DOHH2 (cell line): ENCODE measurements at regions not wholly inside any gene's neighbourhood (a gene's known extent, or its start where the extent isn't known, plus 50 kb on each side); places are given as distances from the start of the nearest gene placed in this dataset.

Experiments used
- H3F3A ChIP-seq: fragments of 200-600 bp; sonication (generic), shearing (Covaris generic); 2 replicates; pipeline ENCODE4 v1.6.0; 2016; ENCODE audit warnings: antibody characterized with exemption, mild to moderate bottlenecking; ENCODE audit not compliant: control insufficient read depth, insufficient read depth
- H3K27ac ChIP-seq: fragments of 200-600 bp; sonication (generic); 2 replicates; pipeline ENCODE4 v1.5.1; 2014; ENCODE audit warnings: low read depth, mild to moderate bottlenecking, low read length, moderate library complexity
- H3K27me3 ChIP-seq: fragments of 200-600 bp; sonication (generic); 2 replicates; pipeline ENCODE4 v1.6.1; 2014; ENCODE audit warnings: mild to moderate bottlenecking, low read length, mixed read lengths; ENCODE audit not compliant: control insufficient read depth
- H3K36me3 ChIP-seq: fragments of 200-600 bp; sonication (generic); 2 replicates; pipeline ENCODE4 v1.6.1; 2014; ENCODE audit warnings: mild to moderate bottlenecking, low read length, moderate library complexity, mixed read lengths; ENCODE audit not compliant: control insufficient read depth
- H3K4me1 ChIP-seq: fragments of 200-600 bp; sonication (generic); 2 replicates; pipeline ENCODE4 v1.6.1; 2014; ENCODE audit warnings: mild to moderate bottlenecking, low read length, mixed read lengths; ENCODE audit not compliant: control insufficient read depth
- H3K4me2 ChIP-seq: fragments of 200-600 bp; sonication (generic); 2 replicates; pipeline ENCODE4 v1.6.0; 2014; ENCODE audit warnings: mild to moderate bottlenecking, low read length, moderate library complexity
- H3K4me3 ChIP-seq: fragments of 200-600 bp; sonication (generic); 2 replicates; pipeline ENCODE4 v1.5.1; 2014; ENCODE audit warnings: mild to moderate bottlenecking, low read length, mixed read lengths
- H3K79me2 ChIP-seq: fragments of 200-600 bp; sonication (generic); 2 replicates; pipeline ENCODE4 v1.6.1; 2014; ENCODE audit warnings: mild to moderate bottlenecking, low read length, mixed read lengths; ENCODE audit not compliant: control insufficient read depth
- H3K9me2 ChIP-seq: fragments of 200-600 bp; sonication (generic); replicated peaks from 2 replicates; pipeline ENCODE4 v1.6.1; 2014; ENCODE audit warnings: mild to moderate bottlenecking, low read length, mixed read lengths; ENCODE audit not compliant: control insufficient read depth
- H3K9me3 ChIP-seq: fragments of 200-600 bp; sonication (generic); 2 replicates; pipeline ENCODE4 v1.6.1; 2014; ENCODE audit warnings: antibody characterized with exemption, low read length, mixed read lengths; ENCODE audit not compliant: control insufficient read depth, insufficient read depth
- H4K20me1 ChIP-seq: fragments of 200-600 bp; sonication (generic); 2 replicates; pipeline ENCODE4 v1.6.0; 2014; ENCODE audit warnings: low read depth, mild to moderate bottlenecking, antibody characterized with exemption, low read length, moderate library complexity; ENCODE audit not compliant: control insufficient read depth, insufficient read depth
- EZH2phosphoT487 ChIP-seq: fragments of 200-600 bp; sonication (generic); IDR thresholded peaks from 2 replicates; pipeline ENCODE4 v1.6.1; 2017; ENCODE audit warnings: borderline replicate concordance, mild to moderate bottlenecking, antibody characterized with exemption, low read length, moderate library complexity, mixed read lengths
- TF ChIP-seq, protein P1 (sequence below): fragments of 200-600 bp; sonication (generic); IDR thresholded peaks from one replicate; pipeline ENCODE4 v1.5.1; 2014; ENCODE audit warnings: antibody characterized with exemption, mild to moderate bottlenecking, low read depth, low read length; ENCODE audit not compliant: poor library complexity, severe bottlenecking

DNA sequence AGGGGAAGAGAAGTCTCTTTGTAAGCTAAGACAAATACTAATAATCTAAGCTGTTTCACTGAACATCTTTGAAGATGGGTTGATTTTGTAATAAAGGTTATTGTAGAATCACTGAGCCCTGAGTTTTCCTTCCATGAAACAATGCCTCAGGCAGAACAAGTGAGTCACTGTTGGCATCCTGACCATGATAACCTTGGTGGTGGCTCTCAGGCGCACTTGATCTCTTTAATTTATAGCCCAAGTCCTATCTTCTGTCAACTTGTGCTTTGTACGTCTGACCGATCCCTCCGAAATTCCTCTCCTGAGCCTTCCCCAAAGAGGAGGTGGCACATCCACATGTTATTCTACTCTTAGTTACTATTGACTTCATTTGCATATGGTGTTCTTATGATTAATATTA lies 812.9 kb downstream of the REEP3 start:
- Histone ChIP-seq H3K36me3 (no peaks in the 10 kb centered on the region), H3K79me2 (no peaks in the 10 kb centered on the region), H3K9me3 (no peaks in the 10 kb centered on the region), H4K20me1 (no peaks in the 10 kb centered on the region), H3K4me1 (no peaks in the 10 kb centered on the region), H3F3A (no peaks in the 10 kb centered on the region), H3K9me2 (no peaks in the 10 kb centered on the region), H3K27ac (no peak overlapping the region), H3K4me2 (no peak overlapping the region), H3K27me3 (no peaks in the 10 kb centered on the region), H3K4me3 (no peak overlapping the region)
- TF ChIP-seq, protein P1, sequence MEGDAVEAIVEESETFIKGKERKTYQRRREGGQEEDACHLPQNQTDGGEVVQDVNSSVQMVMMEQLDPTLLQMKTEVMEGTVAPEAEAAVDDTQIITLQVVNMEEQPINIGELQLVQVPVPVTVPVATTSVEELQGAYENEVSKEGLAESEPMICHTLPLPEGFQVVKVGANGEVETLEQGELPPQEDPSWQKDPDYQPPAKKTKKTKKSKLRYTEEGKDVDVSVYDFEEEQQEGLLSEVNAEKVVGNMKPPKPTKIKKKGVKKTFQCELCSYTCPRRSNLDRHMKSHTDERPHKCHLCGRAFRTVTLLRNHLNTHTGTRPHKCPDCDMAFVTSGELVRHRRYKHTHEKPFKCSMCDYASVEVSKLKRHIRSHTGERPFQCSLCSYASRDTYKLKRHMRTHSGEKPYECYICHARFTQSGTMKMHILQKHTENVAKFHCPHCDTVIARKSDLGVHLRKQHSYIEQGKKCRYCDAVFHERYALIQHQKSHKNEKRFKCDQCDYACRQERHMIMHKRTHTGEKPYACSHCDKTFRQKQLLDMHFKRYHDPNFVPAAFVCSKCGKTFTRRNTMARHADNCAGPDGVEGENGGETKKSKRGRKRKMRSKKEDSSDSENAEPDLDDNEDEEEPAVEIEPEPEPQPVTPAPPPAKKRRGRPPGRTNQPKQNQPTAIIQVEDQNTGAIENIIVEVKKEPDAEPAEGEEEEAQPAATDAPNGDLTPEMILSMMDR: no peak
- no peak for TF ChIP-seq EZH2phosphoT487

DNA sequence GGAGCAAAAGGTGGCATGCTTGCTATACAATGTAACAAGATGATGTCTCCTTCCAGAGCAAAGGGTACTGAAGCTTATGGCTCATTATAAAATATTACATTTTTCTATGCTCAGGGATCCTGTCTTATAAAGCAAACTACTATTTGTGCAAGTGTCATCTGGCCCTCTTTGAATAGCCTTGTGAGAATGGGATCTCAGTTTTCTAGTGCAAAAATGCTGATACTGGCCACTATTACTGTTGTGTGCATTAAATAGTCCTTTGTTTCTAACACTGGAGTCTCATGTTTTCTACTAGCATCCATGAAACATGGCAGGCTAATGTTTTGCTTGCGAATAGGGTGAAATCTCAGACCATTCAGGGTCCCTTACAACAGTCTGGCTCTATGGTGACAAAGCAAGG lies 823.0 kb downstream of the REEP3 start:
- H4K20me1 ChIP-seq: no peaks in the 10 kb centered on the region
- no peak overlapping the region for H3K4me2 ChIP-seq
- H3K79me2 ChIP-seq: no peaks in the 10 kb centered on the region
- no peaks in the 10 kb centered on the region for H3K36me3 ChIP-seq
- TF ChIP-seq, protein P1: no peak
- TF ChIP-seq EZH2phosphoT487: no peak
- H3K4me1 ChIP-seq: no peaks in the 10 kb centered on the region
- no peaks in the 10 kb centered on the region for H3F3A ChIP-seq
- H3K9me2 ChIP-seq: no peaks in the 10 kb centered on the region
- H3K27me3 ChIP-seq: no peaks in the 10 kb centered on the region
- H3K9me3 ChIP-seq: no peaks in the 10 kb centered on the region
- no peak overlapping the region for H3K4me3 ChIP-seq
- H3K27ac ChIP-seq: no peak overlapping the region

DNA sequence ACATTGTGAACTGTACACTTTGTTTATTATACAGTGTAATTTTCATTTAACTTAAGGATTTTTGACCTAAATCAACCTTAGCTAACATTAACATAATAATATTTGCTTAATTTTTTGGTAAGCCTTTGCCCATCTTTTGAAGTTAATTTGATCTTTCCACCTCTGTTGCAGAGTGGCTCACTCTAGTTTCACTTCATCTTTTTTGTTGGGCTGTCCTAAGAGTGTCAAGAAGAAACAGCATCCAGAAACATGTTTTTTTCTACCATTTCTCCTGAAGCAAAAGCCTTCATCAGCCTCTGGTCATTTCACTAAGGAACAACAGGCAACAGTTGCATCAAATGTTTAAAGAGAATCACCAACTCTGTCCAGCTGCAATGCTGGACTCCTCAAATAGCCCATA lies 824.7 kb downstream of the REEP3 start:
- Histone ChIP-seq H3K4me3 (no peak overlapping the region), H3K9me2 (no peaks in the 10 kb centered on the region), H3F3A (no peaks in the 10 kb centered on the region), H3K9me3 (no peaks in the 10 kb centered on the region), H3K79me2 (no peaks in the 10 kb centered on the region), H3K27me3 (no peaks in the 10 kb centered on the region), H3K4me1 (no peaks in the 10 kb centered on the region), H4K20me1 (no peaks in the 10 kb centered on the region), H3K27ac (no peak overlapping the region), H3K36me3 (no peaks in the 10 kb centered on the region), H3K4me2 (no peak overlapping the region)
- TF ChIP-seq, protein P1: no peak
- no peak for TF ChIP-seq EZH2phosphoT487

DNA sequence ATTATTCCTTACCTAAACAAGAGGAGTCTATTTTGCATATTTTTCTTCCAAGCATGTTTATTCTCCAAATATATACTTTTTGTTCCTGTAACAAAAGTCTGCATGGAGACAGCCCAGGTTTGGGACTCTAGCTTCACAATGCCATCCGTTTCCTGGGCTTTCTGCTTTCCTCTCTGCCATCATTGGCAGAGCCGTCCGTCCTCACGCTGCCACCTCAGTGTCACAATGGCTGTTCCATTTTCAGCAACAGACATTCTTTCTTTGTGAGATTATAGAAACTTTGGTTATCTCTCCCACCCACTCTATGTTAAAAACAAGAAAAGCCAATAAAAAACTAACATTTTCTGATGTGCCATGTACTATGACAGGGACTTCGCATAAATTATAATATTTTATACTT lies 825.2 kb downstream of the REEP3 start:
- Histone ChIP-seq H3K9me3 (no peaks in the 10 kb centered on the region), H3K4me2 (no peak overlapping the region), H3K36me3 (no peaks in the 10 kb centered on the region), H3K4me1 (no peaks in the 10 kb centered on the region), H3K79me2 (no peaks in the 10 kb centered on the region), H3K4me3 (no peak overlapping the region), H3K9me2 (no peaks in the 10 kb centered on the region), H3K27ac (no peak overlapping the region), H3K27me3 (no peaks in the 10 kb centered on the region), H4K20me1 (no peaks in the 10 kb centered on the region), H3F3A (no peaks in the 10 kb centered on the region)
- TF ChIP-seq, protein P1: no peak
- no peak for TF ChIP-seq EZH2phosphoT487
